ENCODE measurements at regions not wholly inside any gene's neighbourhood (a gene's known extent, or its start where the extent isn't known, plus 50 kb on each side); places are given as distances from the start of the nearest gene placed in this dataset.

- no peak for TF ChIP-seq CTCF (IDR thresholded peaks at IDR 0.05)
- no peak for TF ChIP-seq REST (IDR thresholded peaks at IDR 0.05; ENCODE audit: insufficient read depth in 1 of 2, low read depth in 2 of 2, low read length in 1 of 2)
- TF ChIP-seq POLR2AphosphoS5 (IDR thresholded peaks at IDR 0.05; ENCODE audit: low read depth, low read length), result no peak
- TF ChIP-seq SIN3A (IDR thresholded peaks at IDR 0.05; ENCODE audit: borderline replicate concordance, insufficient read depth, low read depth, low read length), result no peak
- no peak for TF ChIP-seq TCF7L2 (IDR thresholded peaks at IDR 0.05; ENCODE audit: low read depth, low read length)
These were observed 195.2 kb downstream of the TLE3 start for GRCh38 chr15:69902414-69903062.
